DND-41 (cell line): ENCODE measurements at regions not wholly inside any gene's neighbourhood (a gene's known extent, or its start where the extent isn't known, plus 50 kb on each side); places are given as distances from the start of the nearest gene placed in this dataset.

Experiments used
- CTCF ChIP-seq: IDR thresholded peaks from 2 replicates; pipeline ENCODE4 v1.5.1; 2012; ENCODE audit warnings: borderline replicate concordance, low read length, moderate library complexity, mild to moderate bottlenecking; ENCODE audit not compliant: poor library complexity, severe bottlenecking; ENCODE audit errors: extremely low read depth
- EZH2 ChIP-seq: IDR thresholded peaks from 3 replicates; pipeline ENCODE4 v1.6.1; 2012; ENCODE audit warnings: borderline replicate concordance, low read depth, mild to moderate bottlenecking, moderate library complexity, low read length, inconsistent platforms; ENCODE audit not compliant: severe bottlenecking

- no peak for TF ChIP-seq CTCF
- TF ChIP-seq EZH2 = no peak
These were observed 231.3 kb upstream of the MAP3K7 start for GRCh38 chr6:90818163-90818562.
